Spleen (tissue), 7 donors: ENCODE measurements at regions not wholly inside any gene's neighbourhood (a gene's known extent, or its start where the extent isn't known, plus 50 kb on each side); places are given as distances from the start of the nearest gene placed in this dataset.

ENCODE experiments used
- CTCF ChIP-seq, 11 experiments: fragments of 200-600 bp in 7 of 11; fragments of 450-650 bp in 4 of 11; sonication (generic) in 4 of 11; IDR thresholded peaks in 8 of 11; conservative IDR thresholded peaks in 3 of 11; 1 replicate in 7 of 11; 2 replicates in 4 of 11; pipeline versions ENCODE4 v1.4.0 to v1.8.0; 2016 to 2021; ENCODE audit warnings: antibody characterized with exemption in 11 of 11, inconsistent platforms in 4 of 11, mild to moderate bottlenecking in 1 of 11
- POLR2A ChIP-seq, 3 donors: fragments of 450-650 bp; IDR thresholded peaks; one replicate each; pipeline ENCODE4 v1.5.1; 2017; ENCODE audit warnings: antibody characterized with exemption in 3 of 3, mild to moderate bottlenecking in 1 of 3
- POLR2AphosphoS5 ChIP-seq, 3 donors: sonication (generic); formaldehyde crosslinking; IDR thresholded peaks; one replicate each; pipeline ENCODE4 v1.5.1; 2017; ENCODE audit warnings: antibody characterized with exemption in 3 of 3
- donor health status: DM: no; HTN: no; CAD: no; lungs with moderate emphysema.
- donor health status: DM: no; HTN: no; CAD: no.
- donor health status: DM: no; HTN: no; CAD: no.

- TF ChIP-seq CTCF (IDR thresholded peaks at IDR 0.05 in 8 of 11, conservative IDR thresholded peaks at IDR 0.05 in 3 of 11) (no peak), POLR2A (IDR thresholded peaks at IDR 0.05) (no peak), POLR2AphosphoS5 (IDR thresholded peaks at IDR 0.05) (no peak)
Observed at GRCh38 chr17:72297326-72298115, 176.7 kb downstream of the SOX9 start.
